H1 (cell line): ENCODE measurements at regions not wholly inside any gene's neighbourhood (a gene's known extent, or its start where the extent isn't known, plus 50 kb on each side); places are given as distances from the start of the nearest gene placed in this dataset.

Experiments
- CTCF ChIA-PET: fragments of 300-600 bp; sonication (Branson Sonifier 250); formaldehyde crosslinking; loops from one replicate; lab custom pipeline; 2021; ENCODE audit not compliant: partially characterized antibody; lab: Charles Lee
- POLR2A ChIA-PET: fragments of 300-600 bp; sonication (Branson Sonifier 250); formaldehyde crosslinking; loops from one replicate; lab custom pipeline; 2021; ENCODE audit warnings: inconsistent platforms; ENCODE audit not compliant: partially characterized antibody; lab: Charles Lee
- DNase-seq, 2 experiments: peaks; one replicate each; pipeline versions ENCODE4 v3.0.0 to v3.0.0-alpha.2; 2010 to 2022; ENCODE audit warnings: low spot score in 2 of 2, low read depth in 1 of 2, mixed read lengths in 1 of 2
- FAIRE-seq: peaks from 2 replicates; lab custom pipeline; 2011; peaks lifted over from hg19 to GRCh38; lab: Jason Lieb, UNC
- H2AFZ ChIP-seq: 2 replicates; pipeline ENCODE4 v1.8.1; 2012; ENCODE audit warnings: low read length, inconsistent platforms
- H2AK5ac ChIP-seq: 2 replicates; pipeline ENCODE4 v1.6.1; 2013; ENCODE audit warnings: low read depth, low read length
- H2BK120ac ChIP-seq: replicated peaks from 2 replicates; pipeline ENCODE3; 2013; ENCODE audit warnings: low read depth, low read length, inconsistent platforms
- H2BK12ac ChIP-seq: 2 replicates; pipeline ENCODE4 v1.6.1; 2013; ENCODE audit warnings: low read depth, low read length
- H2BK15ac ChIP-seq: 2 replicates; pipeline ENCODE4 v1.6.1; 2013; ENCODE audit warnings: low read length
- H2BK20ac ChIP-seq: 2 replicates; pipeline ENCODE4 v1.6.1; 2013; ENCODE audit warnings: low read length
- H2BK5ac ChIP-seq: 2 replicates; pipeline ENCODE4 v1.6.1; 2013; ENCODE audit warnings: low read depth, low read length
- H3K14ac ChIP-seq: 2 replicates; pipeline ENCODE4 v1.6.1; 2013; ENCODE audit warnings: inconsistent platforms; ENCODE audit not compliant: insufficient read length
- H3K18ac ChIP-seq: 2 replicates; pipeline ENCODE4 v1.6.1; 2013; ENCODE audit warnings: low read length; ENCODE audit errors: extremely low read depth
- H3K23ac ChIP-seq: 2 replicates; pipeline ENCODE4 v1.6.1; 2013; ENCODE audit warnings: inconsistent platforms; ENCODE audit not compliant: insufficient read length
- H3K23me2 ChIP-seq: 2 replicates; pipeline ENCODE4 v1.6.1; 2013; ENCODE audit warnings: low read depth, low read length
- H3K27ac ChIP-seq: 2 replicates; pipeline ENCODE4 v1.6.1; 2011; ENCODE audit warnings: low read depth, low read length, inconsistent platforms
- H3K27me3 ChIP-seq, 4 experiments: replicated peaks in 1 of 4; 1 replicate in 1 of 4; 2 replicates in 3 of 4; pipeline versions ENCODE4 v1.6.1 to v1.8.1; 2011 to 2013; ENCODE audit warnings: low read length in 3 of 4, mild to moderate bottlenecking in 3 of 4, inconsistent platforms in 2 of 4, mixed read lengths in 2 of 4, moderate library complexity in 1 of 4; ENCODE audit not compliant: control insufficient read depth in 3 of 4, insufficient read depth in 3 of 4; ENCODE audit errors: extremely low read depth in 1 of 4
- H3K36me3 ChIP-seq, 4 experiments: 2 replicates each; pipeline versions ENCODE4 v1.6.1 to v1.8.1; 2011 to 2013; ENCODE audit warnings: mild to moderate bottlenecking in 4 of 4, low read length in 3 of 4, moderate library complexity in 2 of 4, control low read depth in 1 of 4, inconsistent platforms in 1 of 4; ENCODE audit not compliant: insufficient read depth in 4 of 4, control insufficient read depth in 2 of 4
- H3K4ac ChIP-seq: replicated peaks from 2 replicates; pipeline ENCODE3; 2013; ENCODE audit warnings: low read length, low read depth, mixed read lengths, inconsistent platforms; ENCODE audit not compliant: insufficient read length
- H3K4me1 ChIP-seq, 4 experiments: replicated peaks in 1 of 4; 1 replicate in 1 of 4; 2 replicates in 3 of 4; pipeline versions ENCODE4 v1.6.1 to v1.8.1; 2011 to 2013; ENCODE audit warnings: low read length in 3 of 4, inconsistent platforms in 2 of 4, mixed read lengths in 1 of 4; ENCODE audit not compliant: insufficient read depth in 4 of 4, control insufficient read depth in 3 of 4
- H3K4me2 ChIP-seq, 2 experiments: 2 replicates each; pipeline versions ENCODE4 v1.6.1 to v1.8.1; 2011 to 2013; ENCODE audit warnings: low read depth in 2 of 2, low read length in 2 of 2, control low read depth in 1 of 2, inconsistent platforms in 1 of 2, mild to moderate bottlenecking in 1 of 2; ENCODE audit not compliant: insufficient read depth in 1 of 2
- H3K4me3 ChIP-seq, 4 experiments: fragments of 200-600, 300-600 bp in 1 of 4; sonication (generic), shearing (Covaris generic), sonication (Bioruptor Twin) in 1 of 4; 2 replicates each; pipeline versions ENCODE4 v1.5.1 to v1.8.1; 2011 to 2016; ENCODE audit warnings: low read length in 4 of 4, low read depth in 3 of 4, control low read depth in 2 of 4, inconsistent platforms in 2 of 4, mild to moderate bottlenecking in 2 of 4, mixed read lengths in 1 of 4, moderate library complexity in 1 of 4; ENCODE audit not compliant: insufficient read depth in 2 of 4; ENCODE audit errors: extremely low read depth in 1 of 4
- H3K56ac ChIP-seq: replicated peaks from 2 replicates; pipeline ENCODE3; 2013; ENCODE audit warnings: low read depth, mild to moderate bottlenecking, mixed read lengths, low read length, inconsistent platforms; ENCODE audit not compliant: insufficient read length
- H3K79me1 ChIP-seq: 2 replicates; pipeline ENCODE4 v1.6.1; 2013; ENCODE audit warnings: low read depth, low read length, control low read depth
- H3K79me2 ChIP-seq, 2 experiments: 2 replicates each; pipeline versions ENCODE4 v1.6.1 to v1.8.1; 2012 to 2013; ENCODE audit warnings: low read length in 2 of 2, mild to moderate bottlenecking in 2 of 2, inconsistent platforms in 1 of 2; ENCODE audit not compliant: insufficient read depth in 2 of 2, control insufficient read depth in 1 of 2
- H3K9ac ChIP-seq, 4 experiments: replicated peaks in 1 of 4; 1 replicate in 1 of 4; 2 replicates in 3 of 4; pipeline versions ENCODE4 v1.6.1 to v1.8.1; 2011 to 2013; ENCODE audit warnings: low read depth in 3 of 4, low read length in 3 of 4, control low read depth in 2 of 4, mild to moderate bottlenecking in 2 of 4, moderate library complexity in 2 of 4, inconsistent platforms in 1 of 4; ENCODE audit errors: extremely low read depth in 1 of 4
- H3K9me3 ChIP-seq, 2 experiments: 2 replicates each; pipeline versions ENCODE4 v1.6.1 to v1.8.1; 2012 to 2013; ENCODE audit warnings: mild to moderate bottlenecking in 2 of 2, moderate library complexity in 2 of 2, control low read depth in 1 of 2, inconsistent platforms in 1 of 2, low read depth in 1 of 2, low read length in 1 of 2, mixed read lengths in 1 of 2; ENCODE audit not compliant: insufficient read depth in 2 of 2
- H4K20me1 ChIP-seq, 2 experiments: replicated peaks in 1 of 2; 2 replicates each; pipeline versions ENCODE3 to v1.8.1; 2011 to 2013; ENCODE audit warnings: inconsistent platforms in 2 of 2, low read length in 2 of 2, mild to moderate bottlenecking in 1 of 2; ENCODE audit not compliant: insufficient read depth in 2 of 2, control insufficient read depth in 1 of 2
- H4K5ac ChIP-seq: 2 replicates; pipeline ENCODE4 v1.6.1; 2013; ENCODE audit warnings: low read length, low read depth, mixed read lengths, inconsistent platforms; ENCODE audit not compliant: insufficient read length
- H4K8ac ChIP-seq: 2 replicates; pipeline ENCODE4 v1.8.0; 2013; ENCODE audit warnings: mild to moderate bottlenecking, moderate library complexity, low read length, inconsistent platforms; ENCODE audit not compliant: insufficient read depth; ENCODE audit errors: extremely low read depth
- H4K91ac ChIP-seq: replicated peaks from 2 replicates; pipeline ENCODE3; 2013; ENCODE audit warnings: low read length, mixed read lengths, inconsistent platforms; ENCODE audit not compliant: insufficient read length
- BCL11A ChIP-seq, 2 experiments: IDR thresholded peaks; one replicate each; pipeline ENCODE4 v1.6.1; 2011; ENCODE audit warnings: low read depth in 2 of 2, low read length in 2 of 2, mild to moderate bottlenecking in 2 of 2
- EGR1 ChIP-seq: IDR thresholded peaks from 2 replicates; pipeline ENCODE4 v1.6.1; 2011; ENCODE audit warnings: low read depth, low read length, borderline replicate concordance
- SP1 ChIP-seq: IDR thresholded peaks from 2 replicates; pipeline ENCODE4 v1.6.1; 2011; ENCODE audit warnings: low read depth, low read length
- TEAD4 ChIP-seq: IDR thresholded peaks from 2 replicates; pipeline ENCODE4 v1.6.1; 2012; ENCODE audit warnings: low read depth, low read length, inconsistent platforms, mixed read lengths
- WGBS, 2 experiments: shearing (Covaris generic) in 1 of 2; methylation state at CpG; one replicate each; pipeline versions ENCODE4 v1.1.6 to v1.1.7; 2013 to 2015; ENCODE audit warnings: low lambda C conversion rate in 2 of 2, mixed read lengths in 2 of 2, inconsistent platforms in 1 of 2, low coverage in 1 of 2, missing lambda C conversion rate in 1 of 2; ENCODE audit not compliant: insufficient replicate concordance in 2 of 2, insufficient coverage in 1 of 2, insufficient read length in 1 of 2; ENCODE audit errors: extremely low coverage in 1 of 2, missing lambda C conversion rate in 1 of 2; 5-methylcytosine and 5-hydroxymethylcytosine counted together

DNA sequence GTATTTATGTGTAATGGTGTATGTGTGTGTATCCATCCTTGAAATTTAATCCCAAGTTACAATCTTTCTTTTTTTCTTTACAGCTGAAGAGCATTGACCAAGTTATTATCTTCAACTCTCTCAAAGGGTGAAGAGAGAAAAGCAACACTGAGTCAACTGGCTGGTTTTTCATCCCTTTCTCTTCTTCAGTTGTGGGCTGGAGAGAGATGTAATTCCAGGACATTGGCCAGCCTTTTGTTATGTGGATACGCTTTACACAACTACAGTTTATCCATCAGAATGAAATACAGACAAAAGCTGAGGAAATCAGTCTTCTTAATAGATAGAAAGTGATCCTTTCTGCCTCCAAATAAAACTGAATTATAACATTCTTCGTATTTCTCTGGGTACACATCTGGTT lies 357.0 kb upstream of the NCAM2 start:
- DNase-seq, result no peak
- no peak for FAIRE-seq
- no peak overlapping the region for H3K14ac ChIP-seq
- H3K4me1 ChIP-seq, result no peaks in the 10 kb centered on the region
- H2BK120ac ChIP-seq, result no peak overlapping the region
- H2AFZ ChIP-seq, result no peak overlapping the region
- TF ChIP-seq EGR1 (no peak), TEAD4 (no peak), BCL11A (IDR thresholded peaks at IDR 0.05; ENCODE audit: low read depth in 2 of 2, low read length in 2 of 2) (no peak), SP1 (no peak)
- TF ChIP-seq, all 59 proteins: peak for 0
- Histone ChIP-seq H3K18ac (no peak overlapping the region), H3K9me3 (peaks cover 4 to 10% of the 10 kb centered on the region in 2 experiments; a peak in 3 of 4 replicates), H3K56ac (no peak overlapping the region), H3K9ac (no peak overlapping the region), H2BK20ac (no peak overlapping the region), H3K4me3 (no peak overlapping the region), H2BK15ac (no peak overlapping the region), H3K4ac (no peak overlapping the region), H4K5ac (no peak overlapping the region), H2BK5ac (no peak overlapping the region), H4K8ac (no peak overlapping the region), H3K23ac (no peak overlapping the region), H2AK5ac (no peak overlapping the region), H4K20me1 (no peaks in the 10 kb centered on the region), H3K27ac (no peak overlapping the region), H3K79me2 (no peaks in the 10 kb centered on the region), H2BK12ac (no peak overlapping the region), H3K4me2 (no peak overlapping the region), H3K23me2 (no peaks in the 10 kb centered on the region), H3K79me1 (no peaks in the 10 kb centered on the region), H3K27me3 (no peaks in the 10 kb centered on the region), H3K36me3 (no peaks in the 10 kb centered on the region), H4K91ac (no peak overlapping the region)
- ChIA-PET CTCF (no interaction called here), POLR2A (no interaction called here)
- WGBS, 2 experiments, result 65% methylated on average over 2 of the region's 2 CpGs; no CpG with 5 or more reads in 1 of the 2 experiments
